Esophagus muscularis mucosa (tissue), 4 donors: ENCODE measurements at regions not wholly inside any gene's neighbourhood (a gene's known extent, or its start where the extent isn't known, plus 50 kb on each side); places are given as distances from the start of the nearest gene placed in this dataset.

Source experiments
- DNase-seq: peaks from one replicate; pipeline ENCODE4 v3.0.0-alpha.2; 2017; ENCODE audit errors: extremely low spot score
- H3K27ac ChIP-seq, 4 donors: fragments of 200-600 bp; sonication (generic); replicated peaks in 1 of 4; 1 replicate in 3 of 4; 2 replicates in 1 of 4; pipeline ENCODE4 v1.5.1; 2016 to 2019; ENCODE audit warnings: mild to moderate bottlenecking in 1 of 4
- H3K27me3 ChIP-seq, 4 donors: fragments of 200-600 bp; sonication (generic); one replicate each; pipeline versions ENCODE4 v1.5.1 to v1.6.0; 2016 to 2019
- H3K36me3 ChIP-seq, 4 donors: fragments of 200-600 bp; sonication (generic); one replicate each; pipeline ENCODE4 v1.5.1; 2016 to 2019
- H3K4me1 ChIP-seq, 4 donors: fragments of 200-600 bp; sonication (generic); one replicate each; pipeline ENCODE4 v1.5.1; 2016 to 2019
- H3K4me3 ChIP-seq, 4 donors: fragments of 200-600 bp; sonication (generic); 1 replicate in 2 of 4; 2 replicates in 2 of 4; pipeline ENCODE4 v1.5.1; 2016 to 2019; ENCODE audit warnings: mild to moderate bottlenecking in 4 of 4, moderate library complexity in 1 of 4
- H3K9me3 ChIP-seq, 4 donors: fragments of 200-600 bp; sonication (generic); 1 replicate in 3 of 4; 2 replicates in 1 of 4; pipeline ENCODE4 v1.5.1; 2016 to 2019
- CTCF ChIP-seq, 3 experiments: fragments of 200-600 bp in 2 of 3; fragments of 450-650 bp in 1 of 3; sonication (generic) in 2 of 3; IDR thresholded peaks; one replicate each; pipeline ENCODE4 v1.5.1; 2017 to 2019; ENCODE audit warnings: antibody characterized with exemption in 3 of 3, mild to moderate bottlenecking in 2 of 3, moderate library complexity in 1 of 3
- EP300 ChIP-seq: sonication (generic); formaldehyde crosslinking; IDR thresholded peaks from one replicate; pipeline ENCODE4 v1.6.1; 2017; ENCODE audit warnings: antibody characterized with exemption
- POLR2A ChIP-seq: fragments of 450-650 bp; IDR thresholded peaks from one replicate; pipeline ENCODE4 v1.6.1; 2017; ENCODE audit warnings: antibody characterized with exemption, moderate library complexity, mild to moderate bottlenecking, low read depth
- POLR2AphosphoS5 ChIP-seq, 2 donors: sonication (generic); formaldehyde crosslinking; IDR thresholded peaks; one replicate each; pipeline ENCODE4 v1.6.1; 2017; ENCODE audit warnings: antibody characterized with exemption in 2 of 2
- WGBS: methylation state at CpG from one replicate; pipeline ENCODE4 v1.1.5; 2018; 5-methylcytosine and 5-hydroxymethylcytosine counted together
- intact Hi-C: fragments of 100-400 bp; cut with DNase I; formaldehyde crosslinking; loops from one replicate; pipeline ENCODE4 v1.15.1; 2023

- intact Hi-C loops: no loop called here
- Histone ChIP-seq H3K27ac (no peak overlapping the region), H3K4me1 (no peaks in the 10 kb centered on the region), H3K9me3 (no peaks in the 10 kb centered on the region), H3K36me3 (no peaks in the 10 kb centered on the region), H3K4me3 (no peak overlapping the region), H3K27me3 (no peaks in the 10 kb centered on the region)
- DNase-seq: no peak
- WGBS: 67% methylated on average over 4 of the region's 4 CpGs
- TF ChIP-seq POLR2A (no peak), POLR2AphosphoS5 (IDR thresholded peaks at IDR 0.05) (no peak), CTCF (IDR thresholded peaks at IDR 0.05) (no peak), EP300 (no peak)
These were observed 806.4 kb upstream of the FANCL start for GRCh38 chr2:59047373-59047995.

GRCh38 chr2:59046401-59047372 is 805.6 kb upstream of the FANCL start:
- 85% methylated on average over 17 of the region's 17 CpGs for WGBS

GRCh38 chr2:59044736-59045135 is 803.6 kb upstream of the FANCL start:
- DNase-seq: no peak
- intact Hi-C loops: no loop called here
- no peak overlapping the region for H3K4me3 ChIP-seq
- H3K9me3 ChIP-seq: no peaks in the 10 kb centered on the region
- H3K36me3 ChIP-seq: no peaks in the 10 kb centered on the region
- H3K27ac ChIP-seq: no peak overlapping the region
- no peak for TF ChIP-seq EP300
- no peak for TF ChIP-seq CTCF (IDR thresholded peaks at IDR 0.05)
- no peak for TF ChIP-seq POLR2AphosphoS5 (IDR thresholded peaks at IDR 0.05)
- no peak for TF ChIP-seq POLR2A
- 76% methylated on average over 1 of the region's 1 CpG for WGBS
- H3K27me3 ChIP-seq: no peaks in the 10 kb centered on the region
- no peaks in the 10 kb centered on the region for H3K4me1 ChIP-seq

More at GRCh38 chr2:59046401-59047372, 805.6 kb upstream of the FANCL start:
- Histone ChIP-seq H3K36me3 (no peaks in the 10 kb centered on the region), H3K4me1 (no peaks in the 10 kb centered on the region), H3K27ac (no peak overlapping the region), H3K9me3 (no peaks in the 10 kb centered on the region), H3K27me3 (no peaks in the 10 kb centered on the region), H3K4me3 (no peak overlapping the region)
- DNase-seq: no peak
- no peak for TF ChIP-seq POLR2A
- no peak for TF ChIP-seq EP300
- TF ChIP-seq POLR2AphosphoS5 (IDR thresholded peaks at IDR 0.05): no peak
- TF ChIP-seq CTCF (IDR thresholded peaks at IDR 0.05): no peak
- intact Hi-C loops: no loop called here

GRCh38 chr2:59041139-59041538 is 800.0 kb upstream of the FANCL start:
- DNase-seq: no peak
- 83% methylated on average over 4 of the region's 4 CpGs for WGBS
- no peak overlapping the region for H3K4me3 ChIP-seq
- TF ChIP-seq CTCF (IDR thresholded peaks at IDR 0.05) (no peak), POLR2AphosphoS5 (IDR thresholded peaks at IDR 0.05) (no peak), EP300 (no peak), POLR2A (no peak)
- H3K27ac ChIP-seq: no peak overlapping the region
- no peaks in the 10 kb centered on the region for H3K36me3 ChIP-seq
- peaks cover 0 to 9% (median 2%) of the 10 kb centered on the region in 4 donors for H3K9me3 ChIP-seq
- no peaks in the 10 kb centered on the region for H3K4me1 ChIP-seq
- intact Hi-C loops: no loop called here
- H3K27me3 ChIP-seq: no peaks in the 10 kb centered on the region
